Activated CD4-positive, alpha-beta T cell treated with anti-CD3 and anti-CD28 coated beads, Interleukin-2, amount 10 ng/mL, durations not matched to agents 24 days and 14 days (primary cell): ENCODE measurements at regions not wholly inside any gene's neighbourhood (a gene's known extent, or its start where the extent isn't known, plus 50 kb on each side); places are given as distances from the start of the nearest gene placed in this dataset.

Experiments used
- DNase-seq: peaks from one replicate; pipeline ENCODE4 v3.0.0; 2022
- H3K27ac Mint-ChIP-seq: one replicate; pipeline ENCODE4 v1.8.0; 2022; ENCODE audit warnings: mild to moderate bottlenecking, mixed read lengths
- H3K27me3 Mint-ChIP-seq: one replicate; pipeline ENCODE4 v1.8.0; 2022; ENCODE audit warnings: mixed read lengths
- H3K36me3 Mint-ChIP-seq: one replicate; pipeline ENCODE4 v1.8.0; 2022; ENCODE audit warnings: low read depth, mild to moderate bottlenecking, mixed read lengths
- H3K4me1 Mint-ChIP-seq: one replicate; pipeline ENCODE4 v1.8.0; 2021; ENCODE audit warnings: mixed read lengths
- H3K4me3 Mint-ChIP-seq: one replicate; pipeline ENCODE4 v1.8.0; 2022; ENCODE audit warnings: mild to moderate bottlenecking, moderate library complexity, mixed read lengths
- H3K9me3 Mint-ChIP-seq: one replicate; pipeline ENCODE4 v1.8.0; 2021; ENCODE audit warnings: mixed read lengths
- intact Hi-C: fragments of 100-400 bp; cut with micrococcal nuclease; formaldehyde crosslinking; loops from one replicate; pipeline ENCODE4 v1.15.1; 2023

DNA sequence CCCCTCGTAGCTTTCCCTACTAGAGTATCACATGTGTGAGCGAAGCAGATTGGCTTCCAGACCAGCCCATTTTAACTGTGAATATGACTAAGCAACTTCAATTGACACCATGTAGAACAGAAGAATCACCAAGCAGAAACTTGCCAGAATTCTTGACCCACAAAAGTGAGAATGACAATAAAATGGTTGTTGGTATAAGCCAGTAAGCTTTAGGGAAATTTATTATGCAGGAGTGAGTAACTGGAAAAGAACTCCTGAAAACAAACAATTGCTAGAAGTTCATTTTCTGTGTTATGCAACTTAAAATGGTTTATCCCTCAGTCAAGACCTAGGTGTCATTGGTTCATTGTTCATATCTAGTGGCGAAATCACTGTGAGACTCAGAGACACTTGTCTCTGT lies 303.1 kb downstream of the DMRT2 start:
- H3K36me3 Mint-ChIP-seq, result no peaks in the 10 kb centered on the region
- H3K4me1 Mint-ChIP-seq, result no peaks in the 10 kb centered on the region
- no peaks in the 10 kb centered on the region for H3K9me3 Mint-ChIP-seq
- DNase-seq, result no peak
- no peak overlapping the region for H3K4me3 Mint-ChIP-seq
- H3K27me3 Mint-ChIP-seq, result peaks cover 9% of the 10 kb centered on the region
- intact Hi-C loops, result no loop called here
- no peak overlapping the region for H3K27ac Mint-ChIP-seq

DNA sequence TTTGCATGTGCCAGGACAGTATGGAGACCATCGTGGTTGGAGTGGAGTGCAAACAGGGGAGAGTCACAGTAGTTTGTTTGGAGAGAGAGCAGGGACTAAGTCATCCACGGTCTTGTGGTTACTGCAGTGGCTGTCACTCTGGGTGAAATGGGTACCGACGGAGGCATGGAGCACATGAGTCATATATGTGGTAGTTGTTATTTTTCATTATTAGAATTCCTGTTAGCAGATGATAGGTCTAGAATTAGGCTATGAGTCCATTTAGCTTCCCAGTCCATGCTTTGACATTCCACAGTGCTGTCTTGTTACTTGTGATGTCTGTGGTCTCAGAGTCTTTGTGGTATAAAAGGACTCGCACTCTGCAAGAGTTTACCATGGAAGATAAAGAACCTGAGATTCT lies 303.9 kb downstream of the DMRT2 start:
- no peaks in the 10 kb centered on the region for H3K9me3 Mint-ChIP-seq
- no peak for DNase-seq
- intact Hi-C loops, result no loop called here
- no peak overlapping the region for H3K4me3 Mint-ChIP-seq
- peaks cover 16% of the 10 kb centered on the region for H3K27me3 Mint-ChIP-seq
- H3K4me1 Mint-ChIP-seq, result no peaks in the 10 kb centered on the region
- no peak overlapping the region for H3K27ac Mint-ChIP-seq
- H3K36me3 Mint-ChIP-seq, result no peaks in the 10 kb centered on the region

- Mint-ChIP-seq H3K27me3 (peaks cover 16% of the 10 kb centered on the region), H3K4me3 (no peak overlapping the region)
Observed at GRCh38 chr9:1354606-1355005, 304.4 kb downstream of the DMRT2 start.

GRCh38 chr9:1355656-1356055 lies 305.5 kb downstream of the DMRT2 start:
- Mint-ChIP-seq H3K9me3 (no peaks in the 10 kb centered on the region), H3K27me3 (peaks cover 20% of the 10 kb centered on the region), H3K4me1 (no peaks in the 10 kb centered on the region), H3K4me3 (no peak overlapping the region), H3K27ac (no peak overlapping the region), H3K36me3 (no peaks in the 10 kb centered on the region)
- intact Hi-C loops, result no loop called here
- DNase-seq, result no peak

More at GRCh38 chr9:1354606-1355005, 304.4 kb downstream of the DMRT2 start:
- no peaks in the 10 kb centered on the region for H3K4me1 Mint-ChIP-seq
- no peaks in the 10 kb centered on the region for H3K36me3 Mint-ChIP-seq
- DNase-seq, result no peak
- no peaks in the 10 kb centered on the region for H3K9me3 Mint-ChIP-seq
- H3K27ac Mint-ChIP-seq, result no peak overlapping the region
- intact Hi-C loops, result no loop called here

DNA sequence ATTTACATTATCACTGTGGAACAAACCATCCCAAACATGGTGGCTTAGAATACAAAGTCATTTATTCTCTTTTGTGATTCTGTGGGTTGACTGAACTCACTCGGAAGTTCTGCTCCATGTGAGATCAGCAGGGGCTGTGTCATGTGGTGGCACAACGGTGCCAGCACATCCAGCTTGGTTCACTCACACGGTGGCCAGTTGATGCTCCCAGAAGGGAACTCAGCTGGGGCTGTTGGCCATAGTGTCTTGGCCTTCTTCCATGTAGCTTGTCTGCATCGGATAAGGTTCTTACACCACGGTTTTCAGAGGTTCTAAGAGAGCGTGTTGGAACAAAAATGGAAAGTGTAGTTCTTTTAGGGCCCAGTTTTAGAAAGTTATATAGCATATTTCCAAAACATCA lies 312.7 kb downstream of the DMRT2 start:
- Mint-ChIP-seq H3K27ac (no peak overlapping the region), H3K4me1 (peaks cover 6% of the 10 kb centered on the region), H3K4me3 (no peak overlapping the region), H3K36me3 (peaks cover 4% of the 10 kb centered on the region), H3K9me3 (peaks cover 19% of the 10 kb centered on the region), H3K27me3 (peaks cover 20% of the 10 kb centered on the region)
- DNase-seq, result no peak
- intact Hi-C loops, result no loop called here

- peaks cover 8% of the 10 kb centered on the region for H3K4me1 Mint-ChIP-seq
- H3K36me3 Mint-ChIP-seq, result peaks cover 4% of the 10 kb centered on the region
- H3K9me3 Mint-ChIP-seq, result peaks cover 19% of the 10 kb centered on the region
- H3K27me3 Mint-ChIP-seq, result peaks cover 8% of the 10 kb centered on the region
- H3K27ac Mint-ChIP-seq, result peak overlapping the region; percentile 70
- H3K4me3 Mint-ChIP-seq, result no peak overlapping the region
- peak; percentile 84 for DNase-seq
- intact Hi-C loops, result no loop called here
Observed at GRCh38 chr9:1366276-1366675, 316.1 kb downstream of the DMRT2 start.

DNA sequence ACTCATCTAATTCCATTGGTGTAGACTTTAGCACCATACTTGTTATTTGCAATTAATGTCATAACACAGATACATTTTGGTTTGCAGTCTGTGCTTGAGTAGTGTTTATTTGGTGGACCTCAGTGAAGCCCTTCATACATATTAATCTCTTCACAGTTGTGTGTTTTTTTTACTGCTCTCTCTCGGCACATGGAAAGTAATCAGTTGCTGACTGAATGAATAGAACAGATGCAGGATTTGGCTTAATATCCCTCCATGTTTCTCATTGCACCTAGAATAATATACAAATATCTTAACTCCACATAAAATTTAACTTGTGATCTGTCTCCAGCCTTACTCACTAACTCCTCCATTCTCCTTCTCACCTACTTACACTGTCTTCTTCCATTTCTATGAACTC lies 319.1 kb downstream of the DMRT2 start:
- no peak overlapping the region for H3K4me3 Mint-ChIP-seq
- H3K36me3 Mint-ChIP-seq, result no peaks in the 10 kb centered on the region
- intact Hi-C loops, result no loop called here
- DNase-seq, result no peak
- H3K27me3 Mint-ChIP-seq, result peaks cover 2% of the 10 kb centered on the region
- no peak overlapping the region for H3K27ac Mint-ChIP-seq
- H3K4me1 Mint-ChIP-seq, result peaks cover 6% of the 10 kb centered on the region
- peaks cover 2% of the 10 kb centered on the region for H3K9me3 Mint-ChIP-seq

DNA sequence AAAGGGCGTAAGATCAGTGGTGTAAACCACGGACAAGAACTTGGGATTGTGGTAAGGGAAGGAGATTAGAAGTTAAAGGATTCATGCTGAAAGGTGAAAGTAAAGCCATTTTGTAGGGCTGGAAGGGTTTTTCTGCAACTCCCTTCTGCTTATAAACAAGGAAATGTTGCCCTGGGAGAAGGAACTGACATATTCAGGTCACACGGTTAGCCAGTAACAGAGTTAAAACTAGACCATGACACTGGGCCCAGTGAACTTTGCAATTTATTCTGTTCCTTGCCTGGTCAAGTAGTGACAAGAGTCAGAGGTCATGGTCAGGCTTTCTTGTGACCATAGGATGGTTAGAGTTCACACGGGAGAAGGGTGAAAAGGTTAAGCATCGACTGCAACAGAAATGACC lies 323.3 kb downstream of the DMRT2 start:
- no peak for DNase-seq
- intact Hi-C loops, result no loop called here
- Mint-ChIP-seq H3K36me3 (no peaks in the 10 kb centered on the region), H3K27ac (no peak overlapping the region), H3K4me1 (peaks cover 6% of the 10 kb centered on the region), H3K4me3 (no peak overlapping the region), H3K9me3 (no peaks in the 10 kb centered on the region), H3K27me3 (peaks cover 8% of the 10 kb centered on the region)

GRCh38 chr9:1383899-1384455 lies 333.8 kb downstream of the DMRT2 start:
- intact Hi-C loops, result no loop called here
- no peaks in the 10 kb centered on the region for H3K9me3 Mint-ChIP-seq

DNA sequence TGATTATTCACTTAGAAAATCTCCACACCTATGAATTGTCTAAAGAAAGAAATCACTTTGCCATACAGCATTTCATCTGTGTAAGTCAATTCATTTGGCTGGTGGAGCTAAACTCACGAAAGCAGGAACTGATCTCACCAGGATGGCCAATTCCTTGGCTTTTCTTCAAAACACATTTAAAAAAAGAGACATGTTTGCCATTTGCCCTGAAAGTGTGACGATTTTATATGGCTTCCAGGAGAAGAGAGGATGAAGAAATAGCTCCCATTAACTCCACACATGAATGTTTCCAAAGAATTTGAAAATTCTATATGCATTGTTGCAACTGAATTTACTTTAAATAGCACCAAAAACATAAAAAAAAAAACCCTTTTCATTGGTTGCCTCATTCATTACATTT lies 334.7 kb downstream of the DMRT2 start:
- no peaks in the 10 kb centered on the region for H3K36me3 Mint-ChIP-seq
- no peak overlapping the region for H3K27ac Mint-ChIP-seq
- DNase-seq, result no peak
- H3K27me3 Mint-ChIP-seq, result no peaks in the 10 kb centered on the region
- no peaks in the 10 kb centered on the region for H3K4me1 Mint-ChIP-seq
- no peak overlapping the region for H3K4me3 Mint-ChIP-seq
- no peaks in the 10 kb centered on the region for H3K9me3 Mint-ChIP-seq
- intact Hi-C loops, result no loop called here

More at GRCh38 chr9:1383899-1384455, 333.8 kb downstream of the DMRT2 start:
- DNase-seq, result no peak
- no peak overlapping the region for H3K4me3 Mint-ChIP-seq
- no peaks in the 10 kb centered on the region for H3K27me3 Mint-ChIP-seq
- no peaks in the 10 kb centered on the region for H3K4me1 Mint-ChIP-seq
- no peaks in the 10 kb centered on the region for H3K36me3 Mint-ChIP-seq
- H3K27ac Mint-ChIP-seq, result no peak overlapping the region

GRCh38 chr9:1386420-1386819 lies 336.3 kb downstream of the DMRT2 start:
- no peak for DNase-seq
- no peak overlapping the region for H3K27ac Mint-ChIP-seq
- no peaks in the 10 kb centered on the region for H3K27me3 Mint-ChIP-seq
- no peaks in the 10 kb centered on the region for H3K36me3 Mint-ChIP-seq
- no peaks in the 10 kb centered on the region for H3K9me3 Mint-ChIP-seq
- intact Hi-C loops, result no loop called here
- H3K4me1 Mint-ChIP-seq, result no peaks in the 10 kb centered on the region
- H3K4me3 Mint-ChIP-seq, result no peak overlapping the region

GRCh38 chr9:1388216-1388615 lies 338.1 kb downstream of the DMRT2 start:
- H3K27ac Mint-ChIP-seq, result no peak overlapping the region
- no peaks in the 10 kb centered on the region for H3K4me1 Mint-ChIP-seq
- no peak overlapping the region for H3K4me3 Mint-ChIP-seq
- DNase-seq, result no peak
- peaks cover 2% of the 10 kb centered on the region for H3K27me3 Mint-ChIP-seq
- H3K9me3 Mint-ChIP-seq, result no peaks in the 10 kb centered on the region
- intact Hi-C loops, result no loop called here
- H3K36me3 Mint-ChIP-seq, result no peaks in the 10 kb centered on the region

DNA sequence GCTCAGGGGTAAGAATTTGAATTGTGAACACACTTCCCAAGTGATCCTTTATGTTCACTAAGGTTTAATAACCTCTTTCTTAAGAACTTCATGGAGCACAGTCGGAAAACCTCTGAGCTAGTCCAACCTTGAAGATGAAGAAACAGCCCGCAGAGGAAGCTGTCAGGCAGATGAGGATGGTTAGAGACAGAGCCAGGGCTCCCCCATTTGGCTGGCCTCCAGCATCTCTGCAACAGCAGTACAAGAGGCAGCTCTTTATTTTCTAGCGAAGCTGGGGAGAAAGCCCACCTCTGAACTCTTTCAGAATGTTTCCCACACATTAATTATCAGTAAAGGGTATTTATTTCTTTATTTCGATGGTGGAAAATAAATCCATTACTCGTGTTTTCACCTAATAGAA lies 350.8 kb downstream of the DMRT2 start:
- Mint-ChIP-seq H3K9me3 (peaks cover 14% of the 10 kb centered on the region), H3K36me3 (no peaks in the 10 kb centered on the region), H3K4me3 (no peak overlapping the region), H3K27me3 (peaks cover 9% of the 10 kb centered on the region), H3K27ac (no peak overlapping the region), H3K4me1 (peaks cover 8% of the 10 kb centered on the region)
- intact Hi-C loops, result no loop called here
- DNase-seq, result peak; percentile 72

DNA sequence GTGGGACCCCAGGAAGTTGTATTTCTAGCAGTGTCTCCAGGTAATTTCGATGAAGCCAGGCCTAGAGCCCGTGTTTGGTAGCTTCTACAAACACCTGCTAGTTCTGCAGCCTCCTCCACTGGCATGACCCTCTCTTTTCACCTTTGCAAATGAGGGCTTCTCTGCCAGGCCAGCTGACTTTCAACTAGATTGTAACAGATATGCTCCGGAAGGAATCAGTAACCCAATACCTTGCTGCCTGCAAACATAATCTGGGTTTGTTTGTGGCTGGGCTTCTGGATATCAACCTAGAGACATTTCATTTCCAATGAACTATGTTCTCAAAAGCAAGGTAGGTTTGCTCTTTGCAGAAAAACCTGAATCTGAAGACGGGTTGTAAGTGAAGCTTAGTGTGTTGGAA lies 354.8 kb downstream of the DMRT2 start:
- no peak for DNase-seq
- no peak overlapping the region for H3K4me3 Mint-ChIP-seq
- peaks cover 8% of the 10 kb centered on the region for H3K4me1 Mint-ChIP-seq
- no peaks in the 10 kb centered on the region for H3K9me3 Mint-ChIP-seq
- no peaks in the 10 kb centered on the region for H3K36me3 Mint-ChIP-seq
- peaks cover 3% of the 10 kb centered on the region for H3K27me3 Mint-ChIP-seq
- H3K27ac Mint-ChIP-seq, result no peak overlapping the region
- intact Hi-C loops, result no loop called here

GRCh38 chr9:1411826-1412225 lies 361.7 kb downstream of the DMRT2 start:
- H3K27ac Mint-ChIP-seq, result no peak overlapping the region
- H3K4me3 Mint-ChIP-seq, result no peak overlapping the region
- no peaks in the 10 kb centered on the region for H3K36me3 Mint-ChIP-seq
- DNase-seq, result peak; percentile 56
- H3K9me3 Mint-ChIP-seq, result peaks cover 3% of the 10 kb centered on the region
- intact Hi-C loops, result no loop called here
- H3K27me3 Mint-ChIP-seq, result no peaks in the 10 kb centered on the region
- peaks cover 4% of the 10 kb centered on the region for H3K4me1 Mint-ChIP-seq
